ENCODE measurements at regions not wholly inside any gene's neighbourhood (a gene's known extent, or its start where the extent isn't known, plus 50 kb on each side); places are given as distances from the start of the nearest gene placed in this dataset.

GRCh38 chr3:10625323-10625722 lies 119.9 kb upstream of the ATP2B2 start:
- TF ChIP-seq POLR2A (IDR thresholded peaks at IDR 0.05) (no peak), CTCF (IDR thresholded peaks at IDR 0.05) (no peak)

Data from Peyer's patch (tissue), 4 donors.